MV-4-11 (cell line): ENCODE measurements at regions not wholly inside any gene's neighbourhood (a gene's known extent, or its start where the extent isn't known, plus 50 kb on each side); places are given as distances from the start of the nearest gene placed in this dataset.

Source experiments
- DNase-seq: peaks from one replicate; lab custom pipeline; 2025; lab: John Stamatoyannopoulos, UW

DNA sequence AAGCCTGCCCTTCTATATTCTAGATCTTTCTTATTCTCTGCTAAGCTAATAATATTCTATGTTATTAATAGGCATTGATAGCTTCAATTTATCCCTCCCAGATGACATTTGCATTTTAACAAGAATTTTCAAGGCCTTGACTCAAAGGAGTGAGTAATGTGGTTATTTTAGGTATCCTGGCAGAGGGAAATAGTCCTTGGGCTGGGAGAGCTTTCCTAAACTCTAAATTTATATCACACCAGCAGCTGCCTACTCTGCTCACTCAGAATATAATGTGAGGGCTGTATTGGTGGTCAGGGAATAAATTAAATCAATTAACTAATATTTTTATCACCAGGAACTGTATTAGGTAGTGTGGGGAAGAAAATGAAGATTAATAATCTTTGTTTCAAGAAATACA is 74.8 kb upstream of the ADAM23 start:
- DNase-seq = no peak

DNA sequence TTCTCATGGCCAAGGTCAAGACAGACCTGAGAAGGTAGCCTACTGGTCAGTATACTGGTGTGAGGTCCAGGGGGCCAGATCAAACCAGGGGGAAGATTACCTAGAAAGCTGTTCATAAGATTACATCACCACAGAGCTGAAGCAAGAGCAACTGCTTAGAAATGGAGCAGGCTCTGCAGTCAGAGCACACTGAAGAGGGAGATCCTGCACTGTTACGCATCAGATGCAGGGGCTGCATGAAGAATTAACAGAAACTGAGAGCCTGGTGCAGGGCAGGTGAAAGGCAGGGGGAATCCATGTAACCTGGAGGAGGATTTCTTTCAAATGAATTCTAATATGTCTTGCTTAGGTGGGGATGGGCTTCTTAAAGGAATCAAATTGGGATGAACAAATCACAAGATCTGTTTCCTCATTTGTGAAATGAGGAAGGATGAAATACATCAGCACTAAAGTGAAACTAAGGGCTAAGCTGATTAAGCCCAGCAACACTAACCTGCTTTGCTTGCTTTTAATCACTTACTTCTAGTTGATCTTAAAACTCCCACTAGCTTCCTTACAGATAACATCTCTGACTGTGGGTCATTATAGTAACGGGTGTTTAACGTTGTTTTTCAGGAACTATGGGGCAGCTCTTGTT is 74.3 kb upstream of the ADAM23 start:
- DNase-seq = peak; percentile 75

- DNase-seq = no peak
Observed at GRCh38 chr2:206375956-206376355, 67.4 kb upstream of the ADAM23 start.

DNA sequence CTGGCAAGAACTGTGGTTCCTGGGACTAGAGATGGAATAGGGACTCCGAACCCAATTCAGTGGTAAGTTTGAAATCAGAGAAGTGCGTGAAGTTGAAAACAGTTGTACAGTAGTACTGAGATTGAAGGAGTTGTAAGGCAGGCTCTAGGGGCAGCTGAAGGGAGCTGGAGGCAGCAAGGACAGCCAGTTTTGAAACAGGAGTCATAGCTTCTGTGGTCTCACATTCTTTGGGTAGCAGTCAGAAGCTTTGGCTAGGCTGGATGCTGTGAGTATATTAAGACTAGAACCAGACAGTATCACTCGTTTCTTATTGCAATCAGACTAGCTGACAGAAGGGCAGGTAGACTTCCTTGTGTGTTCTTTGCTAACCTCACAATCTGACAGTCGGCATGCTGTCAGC is 64.5 kb upstream of the ADAM23 start:
- DNase-seq = no peak

GRCh38 chr2:206379266-206379665 is 64.1 kb upstream of the ADAM23 start:
- no peak for DNase-seq

GRCh38 chr2:206379886-206380285 is 63.4 kb upstream of the ADAM23 start:
- no peak for DNase-seq

GRCh38 chr2:206381881-206382280 is 61.5 kb upstream of the ADAM23 start:
- DNase-seq = no peak

DNA sequence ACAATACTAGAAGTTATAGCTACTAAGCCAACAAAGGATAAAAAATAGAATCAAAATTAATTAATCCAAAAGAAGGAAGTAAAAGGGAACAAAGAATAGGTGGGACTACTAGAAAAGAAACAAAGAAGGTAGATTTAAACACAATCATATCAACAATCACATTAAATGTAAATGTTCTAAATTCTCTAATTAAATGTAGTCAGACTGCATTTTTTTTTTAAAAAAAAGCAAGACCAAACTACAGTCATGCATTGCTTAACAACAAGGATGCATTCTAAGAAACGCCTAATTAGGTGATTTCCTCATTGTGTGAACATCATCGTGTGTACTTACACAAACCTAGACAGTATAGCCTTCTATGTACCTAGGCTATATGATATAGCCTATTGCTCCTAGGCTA is 59.7 kb upstream of the ADAM23 start:
- no peak for DNase-seq

DNA sequence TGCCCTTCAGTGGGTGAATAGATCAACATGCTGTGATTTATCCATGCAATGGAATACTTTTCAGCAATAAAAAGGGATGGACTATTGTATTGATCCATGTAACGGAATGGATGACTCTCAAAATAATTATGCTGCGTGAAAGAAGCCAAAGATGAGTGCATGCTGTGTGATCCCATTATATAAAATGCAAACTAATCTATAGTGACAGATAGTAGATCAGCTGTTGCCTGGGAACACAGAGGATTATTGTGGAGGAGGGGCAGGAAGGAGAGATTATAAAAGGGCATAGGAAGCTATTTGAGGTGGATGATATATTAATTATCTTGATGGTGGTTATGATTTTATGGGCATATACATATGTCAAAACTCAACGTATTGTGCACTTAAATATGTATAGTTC is 55.5 kb upstream of the ADAM23 start:
- DNase-seq = no peak

DNA sequence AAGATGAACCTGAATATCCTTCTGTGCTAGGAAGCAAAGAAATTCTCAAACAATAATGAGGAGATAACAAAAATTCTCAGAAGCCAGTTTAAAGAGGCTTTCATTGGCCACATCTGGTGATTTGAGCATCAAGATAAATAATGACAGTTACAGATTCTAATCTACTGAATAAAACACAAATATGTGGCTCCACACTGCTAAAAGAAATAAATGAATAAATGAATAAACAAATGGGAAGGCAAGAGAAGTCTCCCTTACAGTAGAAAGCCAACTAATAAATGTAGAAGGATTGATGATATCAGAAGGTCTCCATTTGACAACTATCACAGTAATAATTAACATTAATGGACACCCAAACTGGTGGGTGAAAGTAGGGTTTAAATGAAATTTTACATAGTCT is 54.6 kb upstream of the ADAM23 start:
- DNase-seq = no peak

- DNase-seq = no peak
Observed at GRCh38 chr2:206389164-206389563, 54.2 kb upstream of the ADAM23 start.

GRCh38 chr2:206390181-206390580 is 53.2 kb upstream of the ADAM23 start:
- no peak for DNase-seq

- DNase-seq = peak; percentile 58
Observed at GRCh38 chr2:206392118-206392517, 51.2 kb upstream of the ADAM23 start.
